GM20000 (cell line): ENCODE measurements at regions not wholly inside any gene's neighbourhood (a gene's known extent, or its start where the extent isn't known, plus 50 kb on each side); places are given as distances from the start of the nearest gene placed in this dataset.
"Not testable (repeated sequence)": the region's sequence is repeated elsewhere in the genome, so short reads cannot be mapped to it uniquely, and the experiment has no call there.

Experiments used
- DNase-seq: peaks from one replicate; pipeline ENCODE4 v3.0.0; 2012; ENCODE audit warnings: low spot score
- CTCF ChIP-seq: IDR thresholded peaks from 2 replicates; pipeline ENCODE4 v1.5.1; 2012; ENCODE audit warnings: mild to moderate bottlenecking, control low read depth; ENCODE audit errors: extremely low read depth, missing control alignments

- no peak for TF ChIP-seq CTCF
- DNase-seq: no peak
Observed at GRCh38 chr3:66552846-66553245, 52.0 kb upstream of the LRIG1 start.

GRCh38 chr3:66553441-66554113 is 52.8 kb upstream of the LRIG1 start:
- TF ChIP-seq CTCF: no peak
- no peak for DNase-seq

GRCh38 chr3:66554178-66554577 is 53.4 kb upstream of the LRIG1 start:
- TF ChIP-seq CTCF: no peak
- DNase-seq: no peak

- DNase-seq: no peak
Observed at GRCh38 chr3:66555214-66555844, 54.5 kb upstream of the LRIG1 start.

GRCh38 chr3:66557170-66557569 is 56.3 kb upstream of the LRIG1 start:
- TF ChIP-seq CTCF: no peak

More at GRCh38 chr3:66555214-66555844, 54.5 kb upstream of the LRIG1 start:
- no peak for TF ChIP-seq CTCF

GRCh38 chr3:66559924-66560323 is 59.1 kb upstream of the LRIG1 start:
- DNase-seq: not testable (repeated sequence)

More at GRCh38 chr3:66557170-66557569, 56.3 kb upstream of the LRIG1 start:
- no peak for DNase-seq

- no peak for DNase-seq
- no peak for TF ChIP-seq CTCF
Observed at GRCh38 chr3:66561367-66561766, 60.5 kb upstream of the LRIG1 start.

GRCh38 chr3:66565301-66565700 is 64.5 kb upstream of the LRIG1 start:
- no peak for TF ChIP-seq CTCF
- no peak for DNase-seq
